Nephron progenitor cell (in vitro differentiated cells): ENCODE measurements at regions not wholly inside any gene's neighbourhood (a gene's known extent, or its start where the extent isn't known, plus 50 kb on each side); places are given as distances from the start of the nearest gene placed in this dataset.

Experiments
- DNase-seq: peaks from one replicate; pipeline ENCODE4 v3.0.0; 2021
- H3K27ac Mint-ChIP-seq: 2 replicates; pipeline ENCODE4 v1.8.0; 2021; ENCODE audit warnings: mild to moderate bottlenecking, moderate library complexity, mixed read lengths
- H3K27me3 Mint-ChIP-seq: 2 replicates; pipeline ENCODE4 v1.8.0; 2021; ENCODE audit warnings: mild to moderate bottlenecking, low read depth, mixed read lengths; ENCODE audit not compliant: poor library complexity
- H3K36me3 Mint-ChIP-seq: 2 replicates; pipeline ENCODE4 v1.8.0; 2021; ENCODE audit warnings: low read depth, mixed read lengths
- H3K4me1 Mint-ChIP-seq: 2 replicates; pipeline ENCODE4 v1.8.0; 2021; ENCODE audit warnings: mixed read lengths
- H3K4me3 Mint-ChIP-seq: 2 replicates; pipeline ENCODE4 v1.8.0; 2021; ENCODE audit warnings: mild to moderate bottlenecking, moderate library complexity, mixed read lengths
- H3K9me3 Mint-ChIP-seq: 2 replicates; pipeline ENCODE4 v1.8.0; 2021; ENCODE audit warnings: mild to moderate bottlenecking, moderate library complexity, mixed read lengths
- CTCF ChIP-seq: fragments of 200-600 bp; sonication (generic); IDR thresholded peaks from 2 replicates; pipeline ENCODE4 v1.5.0; 2021; ENCODE audit warnings: antibody characterized with exemption

GRCh38 chr2:181376999-181377398 is 80.2 kb upstream of the ITGA4 start:
- Mint-ChIP-seq H3K36me3 (no peaks in the 10 kb centered on the region), H3K27ac (no peak overlapping the region), H3K4me3 (no peak overlapping the region), H3K9me3 (no peaks in the 10 kb centered on the region), H3K27me3 (no peaks in the 10 kb centered on the region), H3K4me1 (peaks cover 24% of the 10 kb centered on the region)
- DNase-seq: no peak
- TF ChIP-seq CTCF: no peak

- DNase-seq: no peak
- H3K36me3 Mint-ChIP-seq: no peaks in the 10 kb centered on the region
- no peaks in the 10 kb centered on the region for H3K27me3 Mint-ChIP-seq
- TF ChIP-seq CTCF: no peak
- H3K9me3 Mint-ChIP-seq: no peaks in the 10 kb centered on the region
- no peak overlapping the region for H3K4me3 Mint-ChIP-seq
- H3K27ac Mint-ChIP-seq: no peak overlapping the region
- peaks cover 9% of the 10 kb centered on the region for H3K4me1 Mint-ChIP-seq
These were observed 78.7 kb upstream of the ITGA4 start for GRCh38 chr2:181378491-181378890.

GRCh38 chr2:181380581-181380980 is 76.6 kb upstream of the ITGA4 start:
- peaks cover 15% of the 10 kb centered on the region for H3K9me3 Mint-ChIP-seq
- H3K27ac Mint-ChIP-seq: no peak overlapping the region
- TF ChIP-seq CTCF: no peak
- H3K36me3 Mint-ChIP-seq: no peaks in the 10 kb centered on the region
- no peaks in the 10 kb centered on the region for H3K4me1 Mint-ChIP-seq
- H3K4me3 Mint-ChIP-seq: no peak overlapping the region
- no peaks in the 10 kb centered on the region for H3K27me3 Mint-ChIP-seq
- no peak for DNase-seq

- DNase-seq: no peak
- Mint-ChIP-seq H3K27ac (no peak overlapping the region), H3K4me3 (no peak overlapping the region), H3K9me3 (peaks cover 20% of the 10 kb centered on the region), H3K4me1 (no peaks in the 10 kb centered on the region), H3K36me3 (no peaks in the 10 kb centered on the region), H3K27me3 (no peaks in the 10 kb centered on the region)
- TF ChIP-seq CTCF: no peak
These were observed 72.3 kb upstream of the ITGA4 start for GRCh38 chr2:181384923-181385322.

- Mint-ChIP-seq H3K27me3 (no peaks in the 10 kb centered on the region), H3K36me3 (no peaks in the 10 kb centered on the region), H3K9me3 (peaks cover 14% of the 10 kb centered on the region), H3K27ac (no peak overlapping the region), H3K4me1 (no peaks in the 10 kb centered on the region), H3K4me3 (no peak overlapping the region)
- no peak for TF ChIP-seq CTCF
- DNase-seq: no peak
These were observed 67.7 kb upstream of the ITGA4 start for GRCh38 chr2:181389524-181389923.

GRCh38 chr2:181393472-181393871 is 63.7 kb upstream of the ITGA4 start:
- DNase-seq: no peak
- Mint-ChIP-seq H3K27ac (no peak overlapping the region), H3K4me3 (no peak overlapping the region), H3K9me3 (no peaks in the 10 kb centered on the region), H3K4me1 (peaks cover 18% of the 10 kb centered on the region), H3K36me3 (no peaks in the 10 kb centered on the region), H3K27me3 (no peaks in the 10 kb centered on the region)
- no peak for TF ChIP-seq CTCF
